RWPE2 (cell line): ENCODE measurements at regions not wholly inside any gene's neighbourhood (a gene's known extent, or its start where the extent isn't known, plus 50 kb on each side); places are given as distances from the start of the nearest gene placed in this dataset.

ENCODE experiments used
- ATAC-seq: fragments of 200-7000 bp; cut with Tn5 transposase; 3 replicates; pipeline ENCODE4 v1.9.1; 2021; ENCODE audit warnings: low read depth
- DNase-seq: peaks from one replicate; pipeline ENCODE4 v3.0.0-alpha.2; 2020; ENCODE audit warnings: low spot score
- H3K27ac ChIP-seq: fragments of 450-650 bp; 2 replicates; pipeline ENCODE4 v1.5.1; 2017; ENCODE audit warnings: mild to moderate bottlenecking; ENCODE audit not compliant: poor library complexity, severe bottlenecking
- H3K27me3 ChIP-seq: fragments of 250-450 bp; sonication (Bioruptor Pico); 2 replicates; pipeline ENCODE4 v1.5.1; 2021; ENCODE audit warnings: mild to moderate bottlenecking, moderate library complexity; ENCODE audit not compliant: insufficient read depth, poor library complexity, severe bottlenecking
- H3K36me3 ChIP-seq: fragments of 250-450 bp; sonication (Bioruptor Pico); 2 replicates; pipeline ENCODE4 v1.5.1; 2020; ENCODE audit warnings: low read depth, mild to moderate bottlenecking, moderate library complexity
- H3K4me1 ChIP-seq: fragments of 250-450 bp; sonication (Bioruptor Pico); 2 replicates; pipeline ENCODE4 v1.5.1; 2021; ENCODE audit warnings: mild to moderate bottlenecking, moderate library complexity; ENCODE audit not compliant: insufficient read depth, poor library complexity, severe bottlenecking
- H3K4me3 ChIP-seq: fragments of 250-450 bp; sonication (Bioruptor Pico); 2 replicates; pipeline ENCODE4 v1.5.1; 2021; ENCODE audit warnings: mild to moderate bottlenecking, moderate library complexity; ENCODE audit not compliant: severe bottlenecking
- H3K9me3 ChIP-seq: fragments of 250-450 bp; sonication (Bioruptor Pico); 2 replicates; pipeline ENCODE4 v1.5.1; 2021; ENCODE audit warnings: mild to moderate bottlenecking, moderate library complexity; ENCODE audit not compliant: severe bottlenecking
- CTCF ChIP-seq: fragments of 450-650 bp; IDR thresholded peaks from one replicate; pipeline ENCODE4 v1.5.1; 2017; ENCODE audit warnings: mild to moderate bottlenecking, moderate library complexity; ENCODE audit not compliant: poor library complexity, severe bottlenecking

GRCh38 chr3:5466065-5466464 lies 278.6 kb downstream of the EDEM1 start:
- Histone ChIP-seq H3K27ac (no peak overlapping the region), H3K4me1 (no peaks in the 10 kb centered on the region), H3K9me3 (no peaks in the 10 kb centered on the region), H3K36me3 (no peaks in the 10 kb centered on the region), H3K27me3 (no peaks in the 10 kb centered on the region), H3K4me3 (no peak overlapping the region)
- DNase-seq (no peak), ATAC-seq (no peak)
- TF ChIP-seq CTCF, result no peak

- Histone ChIP-seq H3K9me3 (no peaks in the 10 kb centered on the region), H3K36me3 (no peaks in the 10 kb centered on the region), H3K27me3 (no peaks in the 10 kb centered on the region), H3K4me3 (no peak overlapping the region), H3K4me1 (no peaks in the 10 kb centered on the region), H3K27ac (no peak overlapping the region)
- TF ChIP-seq CTCF, result no peak
- ATAC-seq (no peak), DNase-seq (no peak)
Observed at GRCh38 chr3:5466717-5467116, 279.2 kb downstream of the EDEM1 start.

- Histone ChIP-seq H3K27me3 (no peaks in the 10 kb centered on the region), H3K4me3 (no peak overlapping the region), H3K4me1 (no peaks in the 10 kb centered on the region), H3K27ac (no peak overlapping the region), H3K9me3 (no peaks in the 10 kb centered on the region), H3K36me3 (no peaks in the 10 kb centered on the region)
- DNase-seq, result no peak
- ATAC-seq, result no peak
- TF ChIP-seq CTCF, result no peak
Observed at GRCh38 chr3:5473471-5473870, 286.0 kb downstream of the EDEM1 start.

GRCh38 chr3:5476403-5476802 lies 288.9 kb downstream of the EDEM1 start:
- no peaks in the 10 kb centered on the region for H3K9me3 ChIP-seq
- H3K27ac ChIP-seq, result no peak overlapping the region
- no peak for TF ChIP-seq CTCF
- DNase-seq (no peak), ATAC-seq (no peak)
- no peak overlapping the region for H3K4me3 ChIP-seq
- H3K36me3 ChIP-seq, result no peaks in the 10 kb centered on the region
- H3K27me3 ChIP-seq, result no peaks in the 10 kb centered on the region
- H3K4me1 ChIP-seq, result no peaks in the 10 kb centered on the region

GRCh38 chr3:5479229-5479799 lies 291.8 kb downstream of the EDEM1 start:
- DNase-seq, result no peak
- no peaks in the 10 kb centered on the region for H3K36me3 ChIP-seq
- no peak overlapping the region for H3K27ac ChIP-seq
- H3K9me3 ChIP-seq, result no peaks in the 10 kb centered on the region
- no peaks in the 10 kb centered on the region for H3K4me1 ChIP-seq
- ATAC-seq, result no peak
- TF ChIP-seq CTCF, result no peak
- H3K4me3 ChIP-seq, result no peak overlapping the region
- H3K27me3 ChIP-seq, result no peaks in the 10 kb centered on the region
